Hindlimb muscle (tissue), 1 donor: ENCODE measurements at regions not wholly inside any gene's neighbourhood (a gene's known extent, or its start where the extent isn't known, plus 50 kb on each side); places are given as distances from the start of the nearest gene placed in this dataset.

Experiments
- DNase-seq: peaks from one replicate; pipeline ENCODE4 v3.0.0-alpha.2; 2013

DNA sequence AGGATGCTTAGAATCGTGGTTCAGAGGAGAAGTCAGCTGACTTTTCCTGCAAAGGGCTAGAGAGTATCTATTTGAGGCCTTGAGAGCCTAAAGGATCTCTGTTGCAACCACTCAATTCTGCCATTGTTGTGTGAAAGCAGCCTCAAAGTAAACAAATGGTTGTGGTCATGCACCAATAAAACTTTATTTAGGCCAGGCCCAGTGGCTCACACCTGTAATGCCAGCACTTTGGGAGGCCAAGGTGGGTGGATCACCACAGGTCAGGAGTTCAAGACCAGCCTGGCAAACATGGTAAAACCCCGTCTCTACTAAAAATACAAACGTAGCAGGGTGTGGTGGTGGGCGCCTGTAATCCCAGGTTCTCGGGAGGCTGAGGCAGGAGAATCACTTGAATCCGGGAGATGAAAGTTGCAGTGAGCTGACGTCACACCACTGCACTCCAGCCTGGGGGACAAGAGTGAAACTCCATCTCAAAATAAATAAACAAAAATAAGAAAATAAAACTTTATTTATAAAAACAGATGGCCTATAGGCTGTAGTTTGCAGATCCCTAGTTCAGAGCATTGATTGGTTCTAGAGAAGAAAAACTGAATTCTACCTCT, 135.9 kb upstream of the KLF4 start:
- no peak for DNase-seq

DNA sequence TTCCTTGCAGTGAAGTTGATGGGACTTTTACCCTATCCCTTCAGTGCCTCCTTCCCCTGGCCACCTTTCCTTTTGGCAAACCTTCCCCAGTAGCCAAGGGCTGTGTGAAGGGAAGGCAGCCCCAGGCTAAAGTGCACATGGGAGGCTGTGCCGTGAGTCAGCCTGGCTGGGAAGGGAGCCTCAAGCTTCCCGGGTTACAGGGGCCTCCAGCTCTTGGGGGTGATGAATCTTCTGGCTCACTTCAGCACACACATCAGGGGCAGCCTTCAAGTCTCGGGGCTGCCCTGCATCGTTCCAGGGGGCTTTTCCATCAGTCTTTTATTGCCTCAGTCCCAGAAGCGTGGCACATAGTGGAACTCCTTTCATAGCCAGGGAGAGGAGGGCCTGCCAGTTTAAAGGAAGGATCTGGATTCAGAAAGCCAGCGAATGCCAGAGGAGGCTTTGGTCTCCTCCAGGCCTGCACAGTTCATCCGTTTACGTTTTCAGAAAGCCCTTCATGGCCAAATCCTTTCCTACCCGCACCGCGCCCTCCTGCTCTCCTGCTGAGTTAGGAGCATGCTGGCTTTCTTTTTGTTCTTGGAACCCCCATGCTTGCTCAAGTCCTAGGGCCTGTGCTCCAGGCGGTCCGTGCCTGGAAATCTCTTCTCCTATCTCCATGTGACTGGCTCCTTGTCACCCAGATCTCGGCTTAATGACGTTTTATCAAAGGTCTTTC, 134.8 kb upstream of the KLF4 start:
- DNase-seq, result peak; percentile 40

DNA sequence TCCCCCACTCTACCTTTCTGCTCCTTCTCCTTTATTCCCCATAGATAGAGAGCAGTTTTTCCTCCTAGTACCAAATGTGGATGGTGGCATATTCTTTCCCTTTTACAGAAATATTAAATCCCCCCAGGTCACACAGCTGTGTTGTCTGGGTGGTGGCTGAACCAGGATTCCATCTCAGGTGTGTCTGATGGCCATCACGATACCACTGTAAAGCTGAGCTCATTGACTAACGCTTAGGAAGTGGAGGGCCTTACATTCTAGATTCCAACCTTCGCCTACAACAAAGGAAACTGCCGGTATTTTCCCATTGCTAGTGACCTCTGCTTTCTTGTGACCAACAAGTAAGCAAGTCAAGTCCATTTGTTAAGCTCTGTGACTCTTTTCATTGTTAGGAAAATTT, 131.9 kb upstream of the KLF4 start:
- no peak for DNase-seq

DNA sequence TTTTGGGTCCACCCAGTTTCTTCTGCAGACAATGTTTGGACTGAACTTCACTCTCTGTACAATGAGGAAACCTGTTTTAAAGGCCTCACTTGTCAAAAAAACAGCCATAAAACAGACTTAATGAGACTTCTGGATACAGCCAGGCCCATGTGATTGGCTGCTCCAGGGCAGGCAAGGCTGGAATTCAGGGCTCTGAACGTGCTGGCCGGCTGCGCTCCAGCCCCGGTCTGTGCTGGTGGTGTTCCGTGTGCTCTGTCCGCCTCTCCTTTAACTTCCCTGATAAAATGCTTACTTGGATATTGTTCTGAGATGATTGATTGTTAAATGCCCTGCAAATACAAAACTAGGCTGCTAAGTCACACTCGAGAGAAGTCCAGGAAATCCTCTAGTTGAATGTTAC, 131.2 kb upstream of the KLF4 start:
- DNase-seq, result no peak

DNA sequence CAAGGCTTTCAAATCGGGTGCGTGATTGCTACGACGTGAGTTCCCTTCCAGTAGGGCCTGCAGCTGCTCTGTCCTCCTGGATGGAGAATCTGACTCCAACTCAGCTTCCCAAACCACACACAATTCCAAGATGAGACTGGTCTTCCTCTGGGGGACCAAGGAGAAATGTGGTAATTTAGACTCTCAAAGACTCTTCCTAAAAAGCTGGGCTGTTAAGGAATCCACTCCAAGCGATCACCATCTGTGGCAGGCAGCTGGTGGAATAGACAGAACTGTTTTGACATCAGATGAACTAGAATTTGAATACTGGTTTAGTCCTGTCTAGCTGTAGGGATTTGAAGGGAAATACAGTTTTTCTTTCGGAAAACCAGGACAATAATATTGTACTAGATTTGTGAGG, 130.7 kb upstream of the KLF4 start:
- DNase-seq, result no peak

DNA sequence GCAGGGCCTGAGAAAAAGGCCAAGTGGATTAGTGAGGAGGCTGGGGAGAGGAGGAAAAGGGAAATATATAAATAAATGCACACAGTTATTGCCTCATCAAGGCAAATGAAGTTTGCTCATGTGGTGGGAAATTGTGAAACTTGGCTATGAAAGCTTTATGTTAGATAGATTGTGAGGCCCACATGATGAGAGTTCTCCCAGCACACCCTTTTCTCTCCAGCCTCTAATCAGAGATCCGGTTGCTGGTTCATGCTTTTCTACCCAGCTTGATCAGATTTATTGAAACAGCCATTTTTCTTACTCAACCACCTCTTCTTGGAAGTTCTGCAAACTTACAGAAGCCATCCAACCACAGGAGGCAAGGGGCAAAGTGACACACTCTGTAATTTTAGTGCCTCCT, 125.8 kb upstream of the KLF4 start:
- DNase-seq, result no peak

DNA sequence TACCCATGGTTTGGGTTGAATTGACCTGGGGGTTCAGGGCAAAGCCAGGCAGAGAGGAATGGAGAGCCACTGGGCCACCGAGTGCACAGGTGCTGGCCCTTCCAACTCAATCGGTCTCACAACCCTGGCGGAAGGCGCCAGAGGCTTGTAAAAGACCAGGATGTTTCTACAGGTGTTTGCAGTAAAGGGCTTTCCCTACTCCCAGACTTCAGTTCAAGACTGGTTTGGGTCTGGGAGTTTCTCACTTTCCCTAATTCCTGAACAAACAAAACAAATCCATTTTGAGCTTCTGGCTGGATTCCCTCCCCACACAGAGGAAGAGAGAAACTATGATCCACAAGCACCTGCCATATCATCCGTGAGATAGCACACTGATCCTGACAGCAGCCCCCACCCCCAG, 125.2 kb upstream of the KLF4 start:
- DNase-seq, result no peak

DNA sequence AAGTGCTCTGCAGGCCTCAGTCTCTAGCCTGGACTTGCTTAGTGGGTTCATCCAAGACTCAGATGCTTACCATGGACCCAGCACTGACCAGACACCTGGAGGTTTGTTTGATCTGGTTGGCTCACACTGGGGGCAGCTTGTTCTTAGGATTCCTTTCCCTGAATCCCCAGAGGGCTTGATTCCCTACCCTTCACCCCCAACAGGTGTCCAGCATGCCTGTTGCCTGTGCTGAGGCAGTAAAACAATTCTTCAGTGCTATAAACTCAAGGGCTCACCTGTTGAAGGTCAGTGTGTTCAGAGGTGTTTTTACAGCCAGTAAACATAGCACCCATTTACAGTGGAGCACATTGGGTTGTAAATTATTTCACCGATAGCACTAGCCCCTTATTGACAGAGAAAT, 123.8 kb upstream of the KLF4 start:
- DNase-seq, result no peak

DNA sequence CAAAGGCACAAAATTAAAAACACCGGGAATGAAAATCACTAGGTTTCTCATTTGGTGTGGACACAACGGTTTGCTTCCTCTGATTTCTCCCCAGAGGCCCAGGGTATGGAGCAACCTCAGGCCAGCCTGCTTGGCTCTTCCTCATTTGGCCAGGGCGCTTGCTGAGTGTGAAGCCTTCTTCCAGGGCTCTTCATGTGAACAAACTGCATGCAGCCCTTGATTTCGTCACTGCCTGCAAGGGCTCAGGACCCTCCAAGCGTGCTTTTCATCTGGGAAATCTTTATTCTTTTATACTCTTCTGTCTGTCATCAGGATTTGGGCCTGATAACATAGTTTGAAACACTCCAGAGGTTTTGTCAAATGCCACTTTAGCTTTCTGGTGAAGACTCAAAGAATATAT, 122.6 kb upstream of the KLF4 start:
- no peak for DNase-seq

DNA sequence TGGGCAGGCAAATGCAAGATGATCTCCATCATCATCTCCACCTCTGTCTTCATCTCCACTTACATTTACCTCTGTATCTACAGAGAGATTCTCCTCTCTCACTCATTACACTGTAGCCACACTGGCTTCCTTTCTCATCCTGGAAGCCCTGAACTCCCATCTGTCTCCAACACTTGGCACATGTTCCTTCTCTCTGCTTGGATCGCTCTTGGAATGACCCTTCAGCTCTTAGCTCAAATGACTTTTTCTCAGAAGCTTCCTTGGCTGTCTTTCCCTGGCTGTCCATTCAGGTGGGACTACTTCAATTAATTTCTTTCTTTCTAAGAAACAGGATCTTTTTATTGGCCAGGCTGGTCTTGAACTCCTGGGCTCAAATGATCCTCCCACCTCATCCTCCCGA, 120.0 kb upstream of the KLF4 start:
- no peak for DNase-seq

DNA sequence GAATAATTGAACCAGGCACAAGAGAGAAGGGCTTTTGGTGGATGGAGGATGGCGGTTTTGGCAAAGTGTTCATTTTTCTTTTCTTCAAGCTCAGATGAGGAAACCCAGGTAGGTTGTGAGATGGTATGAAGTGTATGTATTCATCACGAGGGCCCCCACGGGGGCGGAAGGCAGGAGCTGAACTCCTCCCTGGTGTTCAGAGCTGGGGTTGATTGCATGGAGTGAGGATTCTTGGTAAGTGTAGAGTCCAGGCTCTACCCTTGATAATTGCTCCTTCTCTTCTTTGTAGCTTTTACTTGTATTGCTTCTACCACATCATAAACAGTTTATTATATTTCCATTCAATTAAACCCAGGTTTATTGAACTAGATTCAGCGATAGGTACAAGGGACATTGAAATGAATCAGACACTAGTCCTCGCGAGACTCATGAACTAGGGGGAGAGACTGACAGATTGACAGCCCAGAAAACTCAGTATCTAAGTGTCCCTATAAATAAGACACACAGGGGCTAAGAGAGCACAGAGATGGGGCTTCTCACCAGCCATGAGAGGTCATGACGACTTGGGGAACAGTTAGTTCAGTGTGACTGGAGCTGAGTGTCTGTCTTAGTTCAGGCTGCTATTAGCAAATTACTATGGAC, 116.7 kb upstream of the KLF4 start:
- no peak for DNase-seq

DNA sequence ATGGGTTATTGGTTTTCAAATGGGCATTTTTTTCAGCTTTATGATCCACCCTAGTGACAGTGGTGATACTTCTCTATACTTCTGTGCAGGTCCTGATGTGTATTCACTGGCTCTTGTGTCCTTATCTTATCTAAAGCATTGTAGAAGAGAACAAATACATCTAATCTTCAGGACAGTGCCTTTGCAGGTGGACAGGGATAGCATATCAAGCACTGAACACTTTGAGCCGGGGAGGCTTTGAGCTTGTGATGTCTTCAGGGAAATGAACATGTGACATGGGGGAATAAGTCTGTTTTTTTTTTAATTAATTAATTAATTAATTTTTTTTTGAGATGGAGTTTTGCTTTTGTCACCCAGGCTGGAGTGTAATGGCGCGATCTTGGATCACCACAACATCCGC, 115.5 kb upstream of the KLF4 start:
- no peak for DNase-seq

DNA sequence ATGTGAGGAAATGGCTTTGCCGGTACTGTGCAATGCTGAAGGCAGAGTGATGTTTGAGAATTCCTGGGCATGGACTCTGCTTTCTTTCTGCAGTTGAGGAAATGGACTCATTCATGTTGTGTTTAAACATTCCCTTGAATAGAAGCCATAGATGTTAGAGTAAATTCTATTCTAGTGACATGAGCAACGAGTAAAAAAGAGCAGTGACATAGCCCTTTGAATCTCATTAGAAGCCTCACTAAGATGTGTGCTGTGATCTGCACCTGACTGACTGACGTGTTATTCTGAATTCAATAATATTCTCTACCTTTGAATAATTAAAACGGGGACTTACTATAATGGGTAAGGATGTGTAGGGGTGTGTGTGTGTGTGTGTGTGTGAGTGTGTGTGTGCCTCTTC, 113.7 kb upstream of the KLF4 start:
- no peak for DNase-seq

DNA sequence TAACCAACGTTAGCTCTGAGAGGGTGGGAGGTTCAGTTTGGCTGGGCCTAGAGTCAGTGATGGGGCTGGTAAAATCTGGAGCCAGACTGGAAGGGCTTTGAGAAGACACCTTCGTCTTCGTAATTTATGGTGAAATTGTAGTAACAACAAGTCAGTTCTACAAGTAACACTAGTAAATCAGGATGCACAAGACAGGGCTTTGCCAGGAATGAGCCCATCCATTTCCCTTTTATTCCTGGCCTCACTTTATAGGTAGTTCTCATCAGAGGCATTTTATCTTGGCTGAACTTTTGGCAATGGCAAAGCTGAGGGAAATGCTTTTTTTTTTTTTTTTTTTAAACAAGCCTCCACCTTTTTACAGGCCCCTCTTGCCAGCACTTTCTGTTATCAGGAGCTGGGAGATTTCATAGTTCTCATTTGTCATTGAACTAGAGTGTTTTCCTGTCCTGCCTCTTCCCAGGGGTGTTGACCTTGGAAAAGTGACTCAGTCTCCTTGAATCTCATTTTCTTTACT, 110.5 kb upstream of the KLF4 start:
- no peak for DNase-seq

DNA sequence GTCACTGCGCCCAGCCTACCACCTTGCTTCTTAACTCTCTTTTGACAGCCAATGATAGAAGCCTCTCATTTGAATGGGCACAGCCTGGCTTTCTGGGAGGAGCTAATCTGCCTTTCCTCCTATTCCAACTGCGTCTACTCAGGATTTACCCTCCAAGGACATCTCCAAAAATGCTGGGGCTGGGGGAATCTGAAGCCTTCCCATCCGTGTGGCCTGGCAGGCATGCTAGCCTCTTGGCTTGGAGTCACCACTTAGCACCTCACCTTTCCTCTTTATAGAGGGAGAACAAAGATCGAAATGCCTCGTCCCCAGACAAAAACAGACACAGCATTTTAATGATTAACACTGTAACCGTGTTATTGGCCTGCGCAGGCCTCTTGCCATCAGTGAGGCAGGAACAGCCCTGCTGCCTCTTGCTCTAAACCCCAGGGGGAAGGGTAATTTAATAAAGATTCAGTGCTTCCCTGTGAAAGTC, 108.2 kb upstream of the KLF4 start:
- DNase-seq, result no peak

DNA sequence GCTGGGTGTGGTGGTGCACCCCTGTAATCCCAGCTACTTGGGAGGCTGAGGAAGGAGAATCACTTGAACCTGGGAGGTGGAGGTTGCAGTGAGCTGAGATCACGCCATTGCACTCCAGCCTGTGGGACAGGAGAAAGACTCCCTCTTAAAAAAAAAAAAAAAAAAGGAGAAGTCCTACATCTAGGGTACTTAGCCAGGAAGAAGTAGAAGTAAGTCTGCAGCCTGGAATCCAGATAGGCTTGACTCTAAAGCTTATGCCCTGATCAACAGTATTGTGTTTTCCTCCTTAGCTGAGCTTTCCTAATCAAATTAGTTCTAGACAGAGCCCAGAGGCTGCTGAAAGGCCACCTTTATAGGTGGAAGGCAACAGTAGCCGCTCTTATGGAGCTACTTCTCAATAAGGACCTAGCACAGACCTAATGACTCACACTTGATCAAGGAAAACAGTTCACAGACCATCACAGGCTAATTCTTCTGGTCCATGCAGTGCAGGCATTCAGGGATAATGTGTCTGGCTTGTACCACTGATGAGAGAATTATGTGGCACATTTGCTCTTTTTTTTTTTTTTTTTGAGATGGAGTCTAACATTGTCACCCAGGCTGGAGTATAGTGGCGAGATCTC, 105.5 kb upstream of the KLF4 start:
- DNase-seq, result no peak

DNA sequence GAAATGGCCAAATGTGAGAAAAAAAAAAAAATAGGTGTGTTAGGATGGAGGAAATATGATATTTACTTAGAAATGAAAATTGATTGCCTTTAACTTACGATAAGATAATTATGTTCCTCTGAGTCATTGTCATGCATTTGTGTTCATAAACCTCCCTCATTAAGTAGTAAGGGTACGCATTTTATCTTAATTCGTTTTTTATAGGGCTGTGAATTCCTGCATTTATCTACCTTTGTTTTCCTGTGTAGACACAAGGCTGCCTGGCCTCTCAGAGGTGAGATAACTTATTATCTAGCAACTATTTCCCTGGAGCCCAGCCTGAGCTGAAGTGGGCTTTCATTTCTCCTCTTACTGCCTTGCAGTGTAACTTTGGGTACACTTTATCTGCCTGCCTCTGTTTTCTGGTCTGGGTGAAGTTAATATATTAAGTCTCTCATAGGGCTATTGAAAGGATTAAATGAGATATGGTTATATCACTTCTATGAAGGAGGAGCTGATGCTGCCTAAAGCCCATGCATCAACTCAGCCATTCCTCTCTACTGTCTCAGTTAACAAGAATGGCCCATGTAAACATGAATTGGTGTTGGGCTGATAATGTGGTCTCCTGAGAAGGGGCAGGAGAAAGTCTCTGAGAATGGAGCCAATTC, 103.8 kb upstream of the KLF4 start:
- DNase-seq, result no peak

DNA sequence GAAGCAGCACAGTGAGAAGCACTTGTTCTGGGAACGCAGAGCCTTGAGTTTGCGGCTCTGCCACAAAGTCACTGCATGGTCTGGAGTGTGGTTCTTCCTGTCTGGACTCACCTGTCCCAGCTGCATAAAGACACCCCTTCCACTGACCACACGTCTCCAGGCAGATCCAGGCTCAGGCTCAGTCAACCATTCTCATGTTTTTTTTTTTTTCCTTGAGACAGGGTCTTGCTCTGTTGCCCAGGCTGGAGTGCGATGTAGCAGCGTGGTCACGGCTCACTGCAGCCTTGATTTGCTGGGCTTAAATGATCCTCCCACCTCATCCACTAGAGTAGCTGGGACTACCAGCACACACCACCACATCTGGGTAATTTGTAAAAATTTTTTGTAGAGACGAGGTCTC, 102.9 kb upstream of the KLF4 start:
- no peak for DNase-seq

DNA sequence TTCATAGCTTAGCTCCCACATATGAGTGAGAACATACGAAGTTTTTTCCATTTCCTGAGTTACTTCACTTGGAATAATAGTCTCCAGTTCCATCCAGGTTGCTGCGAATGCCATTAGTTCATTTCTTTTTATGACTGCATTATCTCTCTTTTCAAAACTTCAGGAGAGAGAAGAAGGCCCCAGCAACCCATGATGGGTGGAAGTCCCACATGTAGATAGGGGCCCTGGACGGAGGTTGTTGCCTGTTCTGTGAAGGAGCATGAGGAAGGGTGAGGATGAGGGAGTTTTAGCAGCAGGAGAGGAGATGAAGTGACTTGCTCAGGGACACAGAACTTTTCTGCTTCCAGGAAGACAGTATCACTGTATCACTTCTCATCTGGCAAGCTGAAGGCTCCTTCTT, 102.2 kb upstream of the KLF4 start:
- no peak for DNase-seq

DNA sequence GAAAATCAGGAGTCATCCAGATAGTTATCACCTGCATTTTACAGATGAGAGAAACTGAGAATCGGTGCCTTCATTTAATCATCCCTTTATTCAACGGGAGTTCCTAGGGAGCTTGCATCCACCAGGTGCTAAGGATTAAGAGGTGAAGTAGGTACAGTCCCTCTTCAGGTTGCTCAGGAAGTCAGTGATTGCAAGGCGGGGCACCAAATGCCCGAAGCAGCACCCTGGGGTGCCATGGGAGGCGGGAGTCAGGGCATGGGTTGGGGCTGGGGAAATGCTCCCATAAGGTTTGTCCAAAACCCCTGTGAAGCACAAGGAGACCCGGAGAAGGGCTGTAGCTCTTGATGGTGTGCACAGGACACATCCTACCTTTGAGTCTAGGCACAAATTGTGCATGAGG, 98.8 kb upstream of the KLF4 start:
- DNase-seq, result no peak

DNA sequence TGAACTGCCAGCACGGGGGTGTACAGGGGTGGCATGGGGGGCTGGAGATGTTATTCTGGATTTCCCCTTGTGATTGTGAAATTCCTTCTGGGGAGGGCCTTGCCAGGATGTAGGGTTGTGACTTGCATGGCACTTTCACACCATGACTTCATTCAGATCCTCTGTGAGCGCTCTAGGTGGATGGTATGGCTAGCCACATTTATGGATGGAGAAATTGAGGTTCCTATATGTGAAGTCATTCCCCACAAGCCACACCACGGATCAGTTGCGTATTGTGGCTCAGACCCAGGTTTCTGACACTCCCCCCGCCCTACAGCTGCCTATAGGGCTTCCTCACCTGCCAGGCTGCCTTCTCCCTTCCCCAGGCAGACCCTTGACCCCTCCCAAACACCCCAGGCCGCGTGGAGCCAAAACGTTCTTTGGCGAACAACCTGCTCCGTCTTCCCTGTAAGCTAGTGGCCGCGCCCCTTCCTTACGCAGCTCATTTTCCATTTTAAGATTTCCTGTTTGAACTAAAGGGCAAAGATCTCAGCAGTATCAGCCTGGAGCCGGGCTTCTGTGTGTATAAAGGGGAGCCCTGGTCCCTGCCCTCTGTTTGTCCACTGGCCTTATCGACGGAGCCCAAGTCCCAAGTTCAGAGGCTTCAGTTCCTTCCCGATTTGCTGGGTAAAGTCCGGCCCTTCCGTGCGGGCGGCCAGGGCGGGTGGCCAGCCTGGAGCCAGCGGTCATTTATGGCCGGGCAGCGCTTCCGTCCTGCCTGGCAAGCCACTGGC, 97.8 kb upstream of the KLF4 start:
- DNase-seq, result no peak

DNA sequence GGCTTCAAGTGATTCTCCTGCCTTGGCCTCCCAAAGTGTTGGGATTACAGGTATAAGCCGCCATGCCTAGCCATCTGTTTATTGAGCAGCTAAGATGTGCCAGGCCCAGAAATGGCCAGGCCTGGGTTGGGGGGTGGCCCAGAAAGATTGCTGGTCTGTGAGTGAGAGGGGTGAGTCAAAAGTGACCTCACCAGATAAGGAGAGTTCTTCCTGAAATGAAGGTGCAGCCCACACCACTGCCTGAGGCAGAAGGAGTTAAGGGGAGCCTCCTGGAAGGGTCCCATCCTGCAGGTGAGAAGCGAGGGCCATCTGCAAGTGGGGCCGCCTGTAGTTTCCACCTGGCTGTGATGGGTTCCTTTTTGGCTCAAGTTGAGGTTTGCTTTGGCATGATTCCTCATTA, 96.9 kb upstream of the KLF4 start:
- no peak for DNase-seq
